CD4-positive, alpha-beta memory T cell (primary cell): ENCODE measurements at regions not wholly inside any gene's neighbourhood (a gene's known extent, or its start where the extent isn't known, plus 50 kb on each side); places are given as distances from the start of the nearest gene placed in this dataset.

ENCODE experiments used
- CTCF ChIA-PET: fragments of 350-600 bp; sonication (Branson Sonifier 250); formaldehyde crosslinking; loops from one replicate; lab custom pipeline; 2021; ENCODE audit warnings: inconsistent platforms; ENCODE audit not compliant: partially characterized antibody; lab: Charles Lee
- POLR2A ChIA-PET: fragments of 350-600 bp; sonication (Branson Sonifier 250); formaldehyde crosslinking; loops from one replicate; lab custom pipeline; 2021; ENCODE audit not compliant: partially characterized antibody; lab: Charles Lee
- DNase-seq, 5 donors: peaks; one replicate each; pipeline versions ENCODE4 v3.0.0 to v3.0.0-alpha.2; 2020 to 2022; ENCODE audit warnings: mixed read lengths in 1 of 5
- H3K27ac ChIP-seq: one replicate; pipeline ENCODE4 v1.7.0; 2013; ENCODE audit warnings: low read depth, low read length
- H3K27me3 ChIP-seq: 2 replicates; pipeline ENCODE4 v1.7.0; 2013; ENCODE audit warnings: mild to moderate bottlenecking, low read length, moderate library complexity; ENCODE audit not compliant: insufficient read depth
- H3K36me3 ChIP-seq: 2 replicates; pipeline ENCODE4 v1.7.0; 2013; ENCODE audit warnings: mild to moderate bottlenecking, low read length, moderate library complexity; ENCODE audit not compliant: insufficient read depth
- H3K4me1 ChIP-seq: 2 replicates; pipeline ENCODE4 v1.7.0; 2013; ENCODE audit warnings: mild to moderate bottlenecking, low read length, moderate library complexity; ENCODE audit not compliant: insufficient read depth
- H3K4me3 ChIP-seq, 2 donors: one replicate each; pipeline ENCODE4 v1.7.0; 2013; ENCODE audit warnings: low read length in 2 of 2, mild to moderate bottlenecking in 1 of 2
- H3K9me3 ChIP-seq, 2 donors: one replicate each; pipeline ENCODE4 v1.7.0; 2013; ENCODE audit warnings: low read length in 2 of 2, control low read depth in 1 of 2; ENCODE audit not compliant: control insufficient read depth in 1 of 2
- H3K27ac Mint-ChIP-seq, 7 donors: one replicate each; pipeline ENCODE4 v1.8.0; 2020 to 2021; ENCODE audit warnings: mixed read lengths in 7 of 7, mild to moderate bottlenecking in 6 of 7, inconsistent platforms in 3 of 7, moderate library complexity in 3 of 7
- H3K27me3 Mint-ChIP-seq, 2 donors: one replicate each; pipeline ENCODE4 v1.8.0; 2020 to 2021; ENCODE audit warnings: mixed read lengths in 2 of 2
- H3K36me3 Mint-ChIP-seq, 2 donors: one replicate each; pipeline ENCODE4 v1.8.0; 2020 to 2021; ENCODE audit warnings: mixed read lengths in 2 of 2, inconsistent platforms in 1 of 2, mild to moderate bottlenecking in 1 of 2
- H3K4me1 Mint-ChIP-seq, 4 donors: one replicate each; pipeline ENCODE4 v1.8.0; 2020 to 2021; ENCODE audit warnings: mixed read lengths in 4 of 4, mild to moderate bottlenecking in 1 of 4
- H3K4me3 Mint-ChIP-seq, 8 donors: one replicate each; pipeline ENCODE4 v1.8.0; 2020 to 2021; ENCODE audit warnings: mixed read lengths in 8 of 8, mild to moderate bottlenecking in 7 of 8, moderate library complexity in 6 of 8, inconsistent platforms in 3 of 8
- H3K9me3 Mint-ChIP-seq, 8 donors: one replicate each; pipeline ENCODE4 v1.8.0; 2020 to 2021; ENCODE audit warnings: mixed read lengths in 8 of 8, mild to moderate bottlenecking in 5 of 8, inconsistent platforms in 3 of 8, moderate library complexity in 1 of 8
- intact Hi-C: fragments of 100-400 bp; cut with micrococcal nuclease; formaldehyde crosslinking; loops from one replicate; pipeline ENCODE4 v1.15.1; 2023

DNA sequence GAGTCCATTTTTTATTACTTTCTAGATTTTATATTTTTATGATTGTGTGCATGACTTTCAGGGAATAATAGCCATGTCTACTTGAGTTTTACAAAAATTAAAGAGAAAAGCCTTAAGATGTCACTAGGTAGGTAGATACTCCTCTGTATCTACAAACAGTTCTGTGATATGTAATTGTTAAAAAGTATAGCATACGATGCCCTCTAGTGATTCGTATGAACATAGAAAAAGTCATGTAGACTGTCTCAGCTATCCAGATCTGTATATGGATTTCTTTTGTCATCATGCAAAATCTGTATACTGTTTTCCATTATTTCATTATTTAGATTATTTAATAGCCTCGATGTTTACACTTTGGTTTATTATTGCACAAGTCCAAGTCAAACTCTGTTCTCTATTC is 856.6 kb downstream of the CENPC start:
- Histone ChIP-seq H3K27ac (no peak overlapping the region), H3K36me3 (no peaks in the 10 kb centered on the region), H3K4me1 (no peaks in the 10 kb centered on the region), H3K27me3 (no peaks in the 10 kb centered on the region), H3K4me3 (no peak overlapping the region), H3K9me3 (no peaks in the 10 kb centered on the region)
- peaks cover 0 to 9% (median 4%) of the 10 kb centered on the region in 8 donors for H3K9me3 Mint-ChIP-seq
- H3K36me3 Mint-ChIP-seq: no peaks in the 10 kb centered on the region
- no peak overlapping the region for H3K27ac Mint-ChIP-seq
- intact Hi-C loops: no loop called here
- H3K27me3 Mint-ChIP-seq: no peaks in the 10 kb centered on the region
- no peaks in the 10 kb centered on the region for H3K4me1 Mint-ChIP-seq
- ChIA-PET CTCF (no interaction called here), POLR2A (no interaction called here)
- no peak for DNase-seq
- H3K4me3 Mint-ChIP-seq: no peak overlapping the region

DNA sequence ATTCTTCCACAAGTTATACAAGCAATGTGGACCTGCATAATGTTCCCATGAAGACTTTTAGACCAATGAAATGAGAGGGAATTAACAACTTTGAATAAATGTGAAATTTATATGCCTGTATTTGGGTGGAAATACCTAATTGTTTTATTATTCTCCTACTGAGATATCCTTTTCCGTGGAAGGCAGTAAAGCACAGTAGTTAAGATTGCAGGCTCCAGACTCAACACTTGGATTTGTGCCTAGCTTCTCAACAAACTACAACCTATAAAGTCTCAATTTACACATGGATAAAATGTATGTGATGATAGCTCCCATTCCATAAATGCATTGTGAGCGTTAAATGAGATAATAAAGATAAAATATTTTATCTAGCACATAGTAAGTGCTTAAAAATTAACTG is 857.8 kb downstream of the CENPC start:
- peaks cover 0 to 6% (median 4%) of the 10 kb centered on the region in 8 donors for H3K9me3 Mint-ChIP-seq
- POLR2A ChIA-PET: no interaction called here

DNA sequence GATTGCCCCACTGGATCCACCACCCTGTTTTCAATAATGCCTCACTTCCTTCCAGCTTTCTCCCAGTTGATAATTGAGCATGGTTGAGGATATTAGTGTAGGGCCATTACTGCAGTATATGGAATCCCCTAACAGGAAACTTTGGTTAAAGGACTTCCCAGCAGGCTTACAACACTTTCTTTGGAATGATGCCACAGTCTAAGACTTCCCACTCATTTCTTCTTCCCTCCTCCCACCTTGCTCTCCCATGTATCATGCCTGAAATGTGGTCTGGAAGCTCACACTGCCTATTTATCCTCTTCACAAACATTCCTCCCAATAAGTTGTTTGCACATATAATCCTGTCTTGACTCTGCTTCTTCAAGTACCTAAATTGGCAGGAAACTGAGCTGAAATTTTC is 863.3 kb downstream of the CENPC start:
- Mint-ChIP-seq H3K4me3 (no peak overlapping the region), H3K36me3 (peaks cover 0 to 3% of the 10 kb centered on the region in 2 donors), H3K9me3 (peaks cover 0 to 18% (median 6%) of the 10 kb centered on the region in 8 donors), H3K4me1 (no peaks in the 10 kb centered on the region), H3K27me3 (no peaks in the 10 kb centered on the region), H3K27ac (no peak overlapping the region)
- Histone ChIP-seq H3K27ac (no peak overlapping the region), H3K4me3 (no peak overlapping the region), H3K4me1 (no peaks in the 10 kb centered on the region), H3K36me3 (no peaks in the 10 kb centered on the region), H3K9me3 (no peaks in the 10 kb centered on the region), H3K27me3 (no peaks in the 10 kb centered on the region)
- intact Hi-C loops: no loop called here
- POLR2A ChIA-PET: no interaction called here
- CTCF ChIA-PET: no interaction called here
- no peak for DNase-seq

More for the DNA sequence above, 857.8 kb downstream of the CENPC start:
- Histone ChIP-seq H3K4me1 (no peaks in the 10 kb centered on the region), H3K36me3 (no peaks in the 10 kb centered on the region), H3K9me3 (no peaks in the 10 kb centered on the region), H3K27me3 (no peaks in the 10 kb centered on the region), H3K4me3 (no peak overlapping the region), H3K27ac (no peak overlapping the region)
- no peak for DNase-seq
- H3K27me3 Mint-ChIP-seq: no peaks in the 10 kb centered on the region
- no peaks in the 10 kb centered on the region for H3K36me3 Mint-ChIP-seq
- CTCF ChIA-PET: no interaction called here
- H3K4me3 Mint-ChIP-seq: no peak overlapping the region
- H3K4me1 Mint-ChIP-seq: no peaks in the 10 kb centered on the region
- intact Hi-C loops: no loop called here
- no peak overlapping the region for H3K27ac Mint-ChIP-seq

GRCh38 chr4:66667249-66667648 is 878.1 kb downstream of the CENPC start:
- no peak overlapping the region for H3K4me3 ChIP-seq
- no peaks in the 10 kb centered on the region for H3K9me3 ChIP-seq
- CTCF ChIA-PET: no interaction called here
- H3K27me3 ChIP-seq: no peaks in the 10 kb centered on the region
- no peak for DNase-seq
- no peak overlapping the region for H3K27ac ChIP-seq
- H3K27ac Mint-ChIP-seq: peak overlapping the region in 1 of 7 donors; percentile 25
- no peaks in the 10 kb centered on the region for H3K27me3 Mint-ChIP-seq
- peaks cover 0 to 6% (median under 1%) of the 10 kb centered on the region in 8 donors for H3K9me3 Mint-ChIP-seq
- no peak overlapping the region for H3K4me3 Mint-ChIP-seq
- no peaks in the 10 kb centered on the region for H3K4me1 Mint-ChIP-seq
- H3K36me3 Mint-ChIP-seq: no peaks in the 10 kb centered on the region
- no peaks in the 10 kb centered on the region for H3K4me1 ChIP-seq
- no peaks in the 10 kb centered on the region for H3K36me3 ChIP-seq
- intact Hi-C loops: no loop called here
- POLR2A ChIA-PET: no interaction called here

GRCh38 chr4:66662620-66663019 is 882.7 kb downstream of the CENPC start:
- no peak overlapping the region for H3K27ac ChIP-seq
- Mint-ChIP-seq H3K4me1 (no peaks in the 10 kb centered on the region), H3K36me3 (no peaks in the 10 kb centered on the region), H3K27ac (no peak overlapping the region), H3K9me3 (peaks cover 0 to 10% (median 2%) of the 10 kb centered on the region in 8 donors), H3K27me3 (no peaks in the 10 kb centered on the region), H3K4me3 (no peak overlapping the region)
- H3K36me3 ChIP-seq: no peaks in the 10 kb centered on the region
- ChIA-PET POLR2A (no interaction called here), CTCF (no interaction called here)
- no peaks in the 10 kb centered on the region for H3K9me3 ChIP-seq
- H3K27me3 ChIP-seq: no peaks in the 10 kb centered on the region
- intact Hi-C loops: no loop called here
- H3K4me3 ChIP-seq: no peak overlapping the region
- no peaks in the 10 kb centered on the region for H3K4me1 ChIP-seq
- no peak for DNase-seq

GRCh38 chr4:66658809-66659208 is 886.5 kb downstream of the CENPC start:
- POLR2A ChIA-PET: no interaction called here
- Histone ChIP-seq H3K36me3 (no peaks in the 10 kb centered on the region), H3K4me1 (no peaks in the 10 kb centered on the region), H3K27me3 (no peaks in the 10 kb centered on the region), H3K9me3 (no peaks in the 10 kb centered on the region), H3K4me3 (no peak overlapping the region), H3K27ac (no peak overlapping the region)
- H3K36me3 Mint-ChIP-seq: no peaks in the 10 kb centered on the region
- CTCF ChIA-PET: no interaction called here
- peaks cover 0 to 12% (median 3%) of the 10 kb centered on the region in 8 donors for H3K9me3 Mint-ChIP-seq
- DNase-seq: no peak
- no peaks in the 10 kb centered on the region for H3K4me1 Mint-ChIP-seq
- no peak overlapping the region for H3K4me3 Mint-ChIP-seq
- H3K27me3 Mint-ChIP-seq: no peaks in the 10 kb centered on the region
- intact Hi-C loops: no loop called here
- no peak overlapping the region for H3K27ac Mint-ChIP-seq

DNA sequence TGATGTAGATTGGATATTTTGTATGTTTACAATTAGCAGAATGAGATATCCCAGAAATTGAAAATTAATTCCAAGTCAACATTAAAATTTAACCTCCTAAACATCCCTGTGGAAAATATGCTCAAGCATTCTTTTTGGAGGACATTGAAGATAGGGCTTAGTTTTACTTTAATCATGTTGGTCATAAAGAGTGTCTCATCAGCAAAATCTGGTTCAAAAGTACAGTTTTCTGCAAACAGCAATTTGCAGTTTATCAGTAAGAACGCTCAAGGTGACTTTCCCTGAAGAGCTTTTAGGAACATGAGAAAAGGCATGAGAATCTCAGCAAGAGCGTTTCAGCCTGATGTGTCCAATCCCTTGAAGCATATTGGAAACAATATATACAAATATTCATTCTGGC is 889.8 kb downstream of the CENPC start:
- no peaks in the 10 kb centered on the region for H3K4me1 ChIP-seq
- ChIA-PET CTCF (no interaction called here), POLR2A (no interaction called here)
- no peak overlapping the region for H3K4me3 ChIP-seq
- Mint-ChIP-seq H3K36me3 (no peaks in the 10 kb centered on the region), H3K27ac (no peak overlapping the region), H3K4me1 (no peaks in the 10 kb centered on the region), H3K27me3 (no peaks in the 10 kb centered on the region), H3K9me3 (peaks cover 0 to 12% (median 4%) of the 10 kb centered on the region in 8 donors), H3K4me3 (no peak overlapping the region)
- H3K27ac ChIP-seq: no peak overlapping the region
- intact Hi-C loops: no loop called here
- no peaks in the 10 kb centered on the region for H3K36me3 ChIP-seq
- no peaks in the 10 kb centered on the region for H3K27me3 ChIP-seq
- no peaks in the 10 kb centered on the region for H3K9me3 ChIP-seq
- DNase-seq: no peak

DNA sequence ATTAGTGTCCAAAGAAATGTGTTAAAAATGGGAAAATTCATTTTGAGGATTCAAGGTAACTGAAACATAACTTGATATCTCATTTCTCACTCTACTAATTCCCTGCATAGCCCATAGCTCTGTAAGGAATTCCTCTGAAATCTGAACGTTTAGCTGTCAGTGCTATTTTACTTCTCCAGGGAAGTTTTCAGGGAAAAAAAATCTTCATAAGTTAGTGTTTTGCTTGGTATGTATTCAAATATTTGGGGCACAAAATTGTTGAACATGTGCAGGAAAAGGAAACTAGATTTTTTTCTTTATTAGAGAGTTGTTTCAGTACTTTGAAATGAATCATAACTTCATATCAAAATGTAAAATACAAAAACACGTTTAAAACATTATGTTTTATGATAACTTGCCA is 891.4 kb downstream of the CENPC start:
- no peak overlapping the region for H3K27ac ChIP-seq
- H3K36me3 Mint-ChIP-seq: no peaks in the 10 kb centered on the region
- CTCF ChIA-PET: no interaction called here

More for the DNA sequence above, 891.4 kb downstream of the CENPC start:
- no peak for DNase-seq
- POLR2A ChIA-PET: no interaction called here
- Histone ChIP-seq H3K4me3 (no peak overlapping the region), H3K36me3 (no peaks in the 10 kb centered on the region), H3K4me1 (no peaks in the 10 kb centered on the region), H3K9me3 (no peaks in the 10 kb centered on the region), H3K27me3 (no peaks in the 10 kb centered on the region)
- Mint-ChIP-seq H3K27ac (no peak overlapping the region), H3K27me3 (no peaks in the 10 kb centered on the region), H3K4me3 (no peak overlapping the region), H3K4me1 (no peaks in the 10 kb centered on the region), H3K9me3 (peaks cover 0 to 13% (median 3%) of the 10 kb centered on the region in 8 donors)
- intact Hi-C loops: no loop called here
